RCC 7860 (cell line): ENCODE measurements at regions not wholly inside any gene's neighbourhood (a gene's known extent, or its start where the extent isn't known, plus 50 kb on each side); places are given as distances from the start of the nearest gene placed in this dataset.

ENCODE experiments used
- DNase-seq: peaks from one replicate; pipeline ENCODE4 v3.0.0-alpha.2; 2015; ENCODE audit warnings: low spot score
- FAIRE-seq: peaks from 2 replicates; lab custom pipeline; 2012; peaks lifted over from hg19 to GRCh38; lab: Jason Lieb, UNC

- DNase-seq (peak; percentile 8), FAIRE-seq (no peak)
Measured at GRCh38 chr17:73998653-73999645, 204.5 kb upstream of the RPL38 start.

DNA sequence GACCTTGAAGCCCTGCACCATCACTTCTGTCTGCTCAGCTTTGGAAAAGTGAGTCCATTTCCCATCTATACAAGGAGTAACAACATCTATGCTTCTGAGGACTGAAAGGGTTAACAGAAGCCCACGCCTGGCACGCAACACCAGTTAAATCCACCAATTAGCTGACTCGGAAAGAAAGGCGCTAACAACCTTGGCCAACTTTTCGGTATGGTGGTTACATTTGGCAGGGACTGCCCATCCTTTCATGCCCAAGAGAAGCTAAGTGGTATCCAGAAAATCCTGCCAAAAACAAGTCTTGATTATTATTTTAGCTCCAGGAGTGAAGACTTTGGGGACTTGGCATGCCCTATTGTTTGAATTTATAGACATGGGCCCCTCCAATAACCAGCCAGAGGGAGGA lies 202.3 kb upstream of the RPL38 start:
- FAIRE-seq = no peak

DNA sequence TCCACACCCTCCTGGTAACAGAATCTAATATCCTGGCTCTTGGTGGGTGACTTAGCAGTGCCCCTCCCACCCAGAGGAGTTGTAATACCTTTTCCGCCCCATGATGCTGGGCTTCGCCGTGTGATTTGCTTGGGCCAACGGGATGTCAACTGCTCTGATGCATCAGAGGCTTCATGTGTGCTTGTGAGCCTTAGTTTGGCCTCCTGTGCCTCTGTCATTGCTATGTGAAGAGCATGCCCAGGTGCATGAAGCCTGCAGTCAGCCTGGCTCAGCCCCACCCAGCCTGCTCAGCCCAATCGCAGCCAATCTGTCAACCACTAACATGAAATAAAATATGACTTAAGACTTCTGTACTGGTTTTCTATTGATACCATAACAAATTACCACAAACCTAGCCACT lies 201.2 kb upstream of the RPL38 start:
- FAIRE-seq = no peak

More for the DNA sequence above, 202.3 kb upstream of the RPL38 start:
- no peak for DNase-seq

GRCh38 chr17:74004056-74004455 lies 199.4 kb upstream of the RPL38 start:
- FAIRE-seq = no peak
- DNase-seq = no peak

More for the DNA sequence above, 201.2 kb upstream of the RPL38 start:
- no peak for DNase-seq

DNA sequence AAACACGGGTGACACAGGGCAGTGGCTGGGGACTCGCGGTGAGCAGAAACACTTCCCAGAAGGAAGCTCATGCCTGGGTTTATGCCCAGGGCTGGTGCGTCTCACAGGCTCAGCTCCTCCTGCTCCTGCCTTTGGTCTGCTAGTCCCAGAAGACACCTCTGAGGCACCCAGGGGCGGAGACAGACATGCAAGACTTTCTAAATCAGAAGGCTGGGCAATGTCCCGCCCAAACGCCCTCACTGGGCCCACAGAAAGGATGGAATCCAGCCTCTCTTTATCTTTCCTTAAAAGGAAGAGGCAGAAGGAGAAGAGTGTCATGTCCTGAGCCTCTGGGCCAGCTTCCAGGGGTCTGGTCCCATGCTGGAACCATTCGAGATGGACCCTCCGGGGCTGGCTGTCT lies 197.7 kb upstream of the RPL38 start:
- DNase-seq = no peak
- FAIRE-seq = no peak

- FAIRE-seq (no peak), DNase-seq (no peak)
Measured at GRCh38 chr17:74006371-74006770, 197.1 kb upstream of the RPL38 start.

DNA sequence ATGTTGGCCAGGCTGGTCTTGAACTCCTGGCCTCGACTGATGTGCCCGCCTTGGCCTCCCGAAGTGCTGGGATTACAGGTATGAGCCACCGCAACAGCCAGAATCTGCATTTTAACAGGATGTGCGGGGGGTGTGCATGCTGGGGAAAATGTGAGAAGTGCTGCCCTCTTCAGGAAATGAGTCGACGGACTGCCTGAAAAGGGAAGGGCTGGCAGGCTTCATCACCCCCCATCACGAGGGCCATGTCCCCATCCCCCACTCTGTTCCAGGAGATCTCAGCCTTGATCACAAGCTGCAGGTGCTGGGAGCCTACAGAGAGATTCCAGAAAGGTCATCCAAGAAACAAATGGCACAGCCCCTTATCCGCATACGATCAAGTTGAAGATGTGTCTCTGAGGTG lies 195.3 kb upstream of the RPL38 start:
- FAIRE-seq = no peak

GRCh38 chr17:74009056-74009625 lies 194.3 kb upstream of the RPL38 start:
- DNase-seq (no peak), FAIRE-seq (no peak)

More for the DNA sequence above, 195.3 kb upstream of the RPL38 start:
- DNase-seq = no peak

DNA sequence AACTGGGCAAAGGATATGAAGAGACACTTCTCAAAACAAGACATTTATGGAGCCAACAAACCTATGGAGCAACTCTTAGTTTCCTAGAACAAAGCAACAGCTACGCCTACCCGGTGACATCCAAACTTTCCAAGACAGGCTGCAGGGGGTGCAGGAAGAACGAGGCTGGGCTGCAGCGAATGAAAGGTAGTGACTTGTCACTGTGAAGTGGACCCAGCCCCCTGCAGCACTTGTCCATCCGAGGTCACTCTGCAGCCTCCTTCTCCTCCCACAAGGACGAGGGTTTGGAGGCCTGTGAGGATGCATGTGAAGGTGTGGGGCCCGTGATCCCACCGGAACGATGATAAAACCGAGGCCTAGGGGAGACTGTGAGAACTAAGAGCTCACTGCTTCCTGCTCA lies 192.6 kb upstream of the RPL38 start:
- FAIRE-seq (no peak), DNase-seq (no peak)

DNA sequence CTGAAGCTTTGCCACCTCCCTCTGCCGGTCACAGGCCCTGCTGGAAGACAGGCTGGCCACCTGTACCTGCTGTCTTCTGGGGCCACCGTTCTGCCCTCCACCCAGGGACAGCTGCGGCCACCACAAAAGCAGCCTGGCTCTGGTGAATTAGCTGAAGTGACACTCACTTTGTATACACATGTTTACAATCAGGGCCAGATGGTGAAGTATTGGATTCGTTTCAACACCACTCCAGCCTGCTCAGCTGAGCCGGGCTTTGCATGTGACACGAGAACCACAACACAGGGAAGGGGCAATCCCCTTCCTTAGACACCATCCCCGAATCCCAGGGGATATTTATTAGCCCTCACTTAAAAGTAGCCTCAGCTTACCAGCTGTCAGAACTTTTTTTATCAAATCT lies 191.5 kb upstream of the RPL38 start:
- DNase-seq = no peak

DNA sequence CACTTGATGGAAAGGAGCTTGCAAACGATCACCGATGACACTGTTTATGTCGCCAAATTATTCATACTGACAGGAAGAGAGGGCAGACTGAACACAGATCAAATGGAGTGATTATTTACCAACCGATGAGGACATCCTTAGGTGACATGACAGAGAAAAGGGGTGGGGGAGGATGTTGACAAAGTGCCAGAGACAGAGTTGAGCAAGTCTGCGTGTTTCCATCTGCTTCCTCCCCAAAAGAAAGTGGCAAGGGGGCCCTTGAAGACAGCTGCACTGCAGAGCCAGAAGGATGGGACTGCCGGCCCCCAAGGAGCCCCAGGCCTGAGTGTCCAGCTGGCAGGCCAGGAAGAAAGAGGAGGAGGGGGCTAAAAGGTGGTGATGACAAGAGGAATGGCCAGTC lies 191.0 kb upstream of the RPL38 start:
- no peak for FAIRE-seq

More for the DNA sequence above, 191.5 kb upstream of the RPL38 start:
- no peak for FAIRE-seq

DNA sequence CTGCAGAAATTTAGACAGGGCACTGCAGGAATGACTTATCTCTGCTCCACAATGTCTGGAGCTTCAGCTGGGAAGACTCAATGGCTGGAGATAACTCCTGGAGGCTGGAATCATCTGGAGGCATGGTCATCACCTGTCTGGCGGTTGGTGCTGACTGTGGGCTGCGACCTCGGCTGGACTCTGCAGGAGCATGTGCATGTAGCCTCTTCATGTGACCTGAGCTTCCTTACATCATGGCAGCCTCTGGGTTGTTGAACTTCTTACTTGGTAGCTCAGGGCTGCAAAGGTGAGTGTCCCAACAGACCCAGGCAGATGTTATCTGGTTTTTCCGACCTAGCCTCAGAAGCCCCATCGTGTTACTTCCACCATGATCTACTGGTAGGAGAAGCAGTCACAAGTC lies 188.2 kb upstream of the RPL38 start:
- FAIRE-seq = no peak
- DNase-seq = no peak

More for the DNA sequence above, 191.0 kb upstream of the RPL38 start:
- no peak for DNase-seq

- FAIRE-seq (no peak), DNase-seq (no peak)
Measured at GRCh38 chr17:74015990-74016389, 187.5 kb upstream of the RPL38 start.

GRCh38 chr17:74016461-74016860 lies 187.0 kb upstream of the RPL38 start:
- FAIRE-seq (no peak), DNase-seq (no peak)

DNA sequence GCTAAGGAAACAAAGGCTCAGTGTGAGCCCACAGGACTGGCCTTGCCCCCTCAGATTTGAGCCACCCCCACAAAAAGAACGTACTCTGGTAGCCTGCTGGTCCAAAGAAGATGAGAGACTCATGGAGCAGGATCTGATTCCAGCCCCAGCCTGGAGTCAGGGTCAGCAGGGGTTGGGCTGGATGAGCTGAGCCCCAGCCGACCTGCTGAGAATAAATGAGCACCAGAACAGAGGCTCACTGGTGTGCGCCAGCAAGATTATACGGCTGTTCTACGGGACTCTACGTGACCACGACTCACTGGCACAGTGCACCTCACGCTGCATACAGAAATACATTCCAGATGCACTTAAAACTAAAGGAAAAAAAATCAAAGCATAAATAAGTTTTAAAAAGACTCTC lies 186.0 kb upstream of the RPL38 start:
- DNase-seq (no peak), FAIRE-seq (no peak)

- DNase-seq = no peak
- FAIRE-seq = no peak
Measured at GRCh38 chr17:74018115-74018514, 185.4 kb upstream of the RPL38 start.

- no peak for DNase-seq
- no peak for FAIRE-seq
Measured at GRCh38 chr17:74019271-74019670, 184.2 kb upstream of the RPL38 start.

DNA sequence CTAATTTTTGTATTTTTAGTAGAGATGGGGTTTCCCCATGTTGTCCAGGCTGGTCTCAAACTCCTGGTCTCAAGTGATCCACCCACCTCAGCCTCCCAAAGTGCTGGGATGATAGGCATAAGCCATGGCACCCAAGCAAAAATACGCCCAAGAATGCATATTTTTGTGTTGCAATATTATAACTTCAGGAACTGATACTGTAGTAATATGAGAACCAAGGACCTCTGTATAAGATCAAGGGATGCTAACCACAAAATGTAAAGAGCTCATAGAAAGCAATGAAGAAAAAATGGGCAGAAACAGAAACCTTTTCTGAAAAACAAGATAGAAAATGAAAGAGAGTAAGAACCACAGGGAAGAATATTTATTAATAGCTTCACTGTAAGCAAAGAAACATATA lies 183.6 kb upstream of the RPL38 start:
- DNase-seq = no peak
- no peak for FAIRE-seq

DNA sequence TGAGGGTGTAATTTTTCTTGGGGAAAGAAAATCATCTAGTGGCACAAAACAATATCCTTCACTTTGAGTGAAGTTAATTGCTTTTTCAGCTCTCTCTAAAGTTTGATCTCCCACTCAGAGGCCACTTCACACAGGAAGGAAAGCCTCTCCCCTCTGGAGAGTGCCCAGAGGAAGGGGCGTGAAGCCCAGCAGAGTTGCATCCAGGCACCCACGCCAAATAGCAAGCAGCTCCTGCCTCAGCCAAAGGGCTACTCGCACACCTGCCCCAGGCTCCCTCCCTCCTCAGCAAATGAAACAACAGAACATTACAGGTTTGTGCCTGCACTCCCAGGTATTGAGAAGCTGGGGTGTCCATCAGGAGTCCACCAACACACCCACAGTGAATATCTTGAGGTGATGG lies 183.0 kb upstream of the RPL38 start:
- FAIRE-seq = no peak
- DNase-seq = no peak

GRCh38 chr17:74024871-74025531 lies 178.5 kb upstream of the RPL38 start:
- FAIRE-seq = no peak

GRCh38 chr17:74027444-74027843 lies 176.0 kb upstream of the RPL38 start:
- DNase-seq (no peak), FAIRE-seq (no peak)

More at GRCh38 chr17:74024871-74025531, 178.5 kb upstream of the RPL38 start:
- no peak for DNase-seq
